SU-DHL-6 (cell line): ENCODE measurements at regions not wholly inside any gene's neighbourhood (a gene's known extent, or its start where the extent isn't known, plus 50 kb on each side); places are given as distances from the start of the nearest gene placed in this dataset.

Experiments
- CTCF ChIP-seq: fragments of 200-600 bp; sonication (generic); IDR thresholded peaks from one replicate; pipeline ENCODE4 v1.5.1; 2017; ENCODE audit warnings: antibody characterized with exemption, mild to moderate bottlenecking, low read length, moderate library complexity; ENCODE audit not compliant: insufficient read depth, poor library complexity, severe bottlenecking
- EZH2phosphoT487 ChIP-seq: fragments of 200-600 bp; sonication (generic), shearing (Covaris generic); conservative IDR thresholded peaks from 2 replicates; pipeline ENCODE4 v1.6.1; 2018; ENCODE audit warnings: mild to moderate bottlenecking, antibody characterized with exemption, low read length, moderate library complexity, mixed read lengths

- TF ChIP-seq CTCF (no peak), EZH2phosphoT487 (no peak)
These were observed 103.6 kb upstream of the FLRT2 start for GRCh38 chr14:85426068-85426935.
